ENCODE measurements at regions not wholly inside any gene's neighbourhood (a gene's known extent, or its start where the extent isn't known, plus 50 kb on each side); places are given as distances from the start of the nearest gene placed in this dataset.

- Mint-ChIP-seq H3K4me1 (peaks cover 22% of the 10 kb centered on the region), H3K9me3 (no peaks in the 10 kb centered on the region), H3K36me3 (ENCODE audit: low read depth) (peaks cover 27% of the 10 kb centered on the region), H3K27me3 (ENCODE audit: low read depth, poor library complexity) (peaks cover 5% of the 10 kb centered on the region), H3K4me3 (no peak overlapping the region), H3K27ac (peak overlapping the region; percentile 77)
- TF ChIP-seq CTCF (IDR thresholded peaks at IDR 0.05): no peak
- DNase-seq: no peak
Measured at GRCh38 chr6:150667359-150667758, 67.7 kb downstream of the PLEKHG1 start.

- H3K4me1 Mint-ChIP-seq: peaks cover 30% of the 10 kb centered on the region
- peak overlapping the region; percentile 40 for H3K4me3 Mint-ChIP-seq
- H3K36me3 Mint-ChIP-seq (ENCODE audit: low read depth): peaks cover 22% of the 10 kb centered on the region
- H3K27ac Mint-ChIP-seq: peak overlapping the region; percentile 93
- no peak for TF ChIP-seq CTCF (IDR thresholded peaks at IDR 0.05)
- H3K27me3 Mint-ChIP-seq (ENCODE audit: low read depth, poor library complexity): peaks cover 3% of the 10 kb centered on the region
- peak; percentile 70 for DNase-seq
- H3K9me3 Mint-ChIP-seq: no peaks in the 10 kb centered on the region
Measured at GRCh38 chr6:150667977-150668716, 68.5 kb downstream of the PLEKHG1 start.

GRCh38 chr6:150668900-150669302 is 69.2 kb downstream of the PLEKHG1 start:
- Mint-ChIP-seq H3K9me3 (no peaks in the 10 kb centered on the region), H3K27ac (peak overlapping the region; percentile 93), H3K4me3 (no peak overlapping the region), H3K36me3 (ENCODE audit: low read depth) (peaks cover 16% of the 10 kb centered on the region), H3K4me1 (peaks cover 33% of the 10 kb centered on the region), H3K27me3 (ENCODE audit: low read depth, poor library complexity) (peaks cover 3% of the 10 kb centered on the region)
- DNase-seq: no peak
- no peak for TF ChIP-seq CTCF (IDR thresholded peaks at IDR 0.05)

- H3K9me3 Mint-ChIP-seq: no peaks in the 10 kb centered on the region
- H3K27ac Mint-ChIP-seq: no peak overlapping the region
- no peak for DNase-seq
- no peak for TF ChIP-seq CTCF (IDR thresholded peaks at IDR 0.05)
- H3K4me3 Mint-ChIP-seq: no peak overlapping the region
- H3K4me1 Mint-ChIP-seq: peaks cover 33% of the 10 kb centered on the region
- peaks cover 7% of the 10 kb centered on the region for H3K27me3 Mint-ChIP-seq (ENCODE audit: low read depth, poor library complexity)
- peaks cover 13% of the 10 kb centered on the region for H3K36me3 Mint-ChIP-seq (ENCODE audit: low read depth)
Measured at GRCh38 chr6:150670311-150670710, 70.6 kb downstream of the PLEKHG1 start.

GRCh38 chr6:150672800-150673199 is 73.1 kb downstream of the PLEKHG1 start:
- H3K36me3 Mint-ChIP-seq (ENCODE audit: low read depth): peaks cover 26% of the 10 kb centered on the region
- no peak overlapping the region for H3K4me3 Mint-ChIP-seq
- TF ChIP-seq CTCF (IDR thresholded peaks at IDR 0.05): no peak
- H3K27me3 Mint-ChIP-seq (ENCODE audit: low read depth, poor library complexity): peaks cover 18% of the 10 kb centered on the region
- no peak for DNase-seq
- no peak overlapping the region for H3K27ac Mint-ChIP-seq
- peaks cover 28% of the 10 kb centered on the region for H3K4me1 Mint-ChIP-seq
- H3K9me3 Mint-ChIP-seq: no peaks in the 10 kb centered on the region
